Urinary bladder (tissue), 3 donors: ENCODE measurements at regions not wholly inside any gene's neighbourhood (a gene's known extent, or its start where the extent isn't known, plus 50 kb on each side); places are given as distances from the start of the nearest gene placed in this dataset.

ENCODE experiments used
- DNase-seq: peaks from one replicate; pipeline ENCODE4 v3.0.0-alpha.2; 2015; ENCODE audit errors: extremely low spot score
- H3K27ac ChIP-seq: one replicate; pipeline ENCODE4 v1.5.1; 2013; ENCODE audit warnings: low read depth, mild to moderate bottlenecking, moderate library complexity
- H3K36me3 ChIP-seq: one replicate; pipeline ENCODE4 v1.6.1; 2013; ENCODE audit warnings: mild to moderate bottlenecking, moderate library complexity; ENCODE audit not compliant: insufficient read depth
- H3K4me1 ChIP-seq: one replicate; pipeline ENCODE4 v1.6.1; 2013; ENCODE audit warnings: mild to moderate bottlenecking, moderate library complexity; ENCODE audit not compliant: insufficient read depth
- H3K4me3 ChIP-seq: one replicate; pipeline ENCODE4 v1.5.1; 2013; ENCODE audit warnings: low read depth, low read length
- WGBS: extraction: QIAGEN DNeasy Blood & Tissue Kit; methylation state at CpG from one replicate; pipeline ENCODE4 v1.1.7; 2013; 5-methylcytosine and 5-hydroxymethylcytosine counted together
- donor health status: healthy with polysubstance abuse.
- donor health status: healthy.

GRCh38 chr13:73464758-73465616 lies 406.2 kb downstream of the KLF5 start:
- H3K36me3 ChIP-seq = no peaks in the 10 kb centered on the region
- WGBS = 54% methylated on average over 5 of the region's 5 CpGs
- no peak overlapping the region for H3K4me3 ChIP-seq
- H3K27ac ChIP-seq = no peak overlapping the region
- no peaks in the 10 kb centered on the region for H3K4me1 ChIP-seq
- DNase-seq = no peak

DNA sequence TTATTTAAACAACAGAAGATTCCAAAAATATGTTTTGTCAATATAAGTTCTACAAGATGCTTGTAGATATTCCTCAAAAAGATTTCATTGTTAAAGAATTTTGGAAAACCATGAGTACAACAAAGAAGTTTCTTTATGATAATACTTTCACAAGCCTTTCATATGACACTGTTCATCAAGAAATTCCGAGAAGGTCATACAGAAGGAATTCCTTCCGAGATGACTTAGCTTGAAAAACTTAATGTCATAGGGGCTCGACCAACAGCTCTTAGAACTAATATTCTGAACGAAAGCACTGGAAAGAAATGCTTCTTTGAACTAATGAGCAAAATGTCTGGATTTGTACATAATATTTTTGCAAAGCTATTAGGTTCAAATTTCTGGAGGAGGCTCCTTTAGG lies 403.4 kb downstream of the KLF5 start:
- no peak overlapping the region for H3K4me3 ChIP-seq
- WGBS = 68% methylated on average over 4 of the region's 4 CpGs
- no peaks in the 10 kb centered on the region for H3K36me3 ChIP-seq
- H3K27ac ChIP-seq = no peak overlapping the region
- DNase-seq = no peak
- no peaks in the 10 kb centered on the region for H3K4me1 ChIP-seq

- H3K36me3 ChIP-seq = no peaks in the 10 kb centered on the region
- no peak overlapping the region for H3K27ac ChIP-seq
- WGBS = 68% methylated on average over 10 of the region's 10 CpGs
- peak; percentile 67 for DNase-seq
- H3K4me3 ChIP-seq = no peak overlapping the region
- H3K4me1 ChIP-seq = no peaks in the 10 kb centered on the region
Observed at GRCh38 chr13:73451221-73452029, 392.6 kb downstream of the KLF5 start.

DNA sequence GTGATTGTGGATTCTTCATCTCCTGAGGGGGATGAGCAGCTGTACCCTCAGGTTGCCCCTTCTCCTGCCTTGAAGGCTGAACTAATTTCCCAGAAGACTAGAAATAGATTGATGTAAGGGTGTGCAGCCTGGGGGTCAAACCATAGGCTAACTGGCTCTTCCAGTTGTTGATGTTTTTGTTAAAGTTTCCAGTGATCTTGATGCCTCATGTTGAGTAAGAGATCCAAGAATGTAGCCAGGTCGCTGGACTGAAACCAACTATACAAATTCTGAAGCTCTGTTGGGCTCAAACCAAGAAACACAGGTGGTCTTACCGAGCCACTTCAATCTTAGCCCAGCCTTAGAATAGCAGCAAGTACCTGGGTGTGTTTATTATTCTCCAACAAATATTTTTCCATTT lies 391.8 kb downstream of the KLF5 start:
- DNase-seq = no peak
- H3K4me1 ChIP-seq = no peaks in the 10 kb centered on the region
- H3K36me3 ChIP-seq = no peaks in the 10 kb centered on the region
- 68% methylated on average over 2 of the region's 2 CpGs for WGBS
- H3K4me3 ChIP-seq = no peak overlapping the region
- no peak overlapping the region for H3K27ac ChIP-seq

DNA sequence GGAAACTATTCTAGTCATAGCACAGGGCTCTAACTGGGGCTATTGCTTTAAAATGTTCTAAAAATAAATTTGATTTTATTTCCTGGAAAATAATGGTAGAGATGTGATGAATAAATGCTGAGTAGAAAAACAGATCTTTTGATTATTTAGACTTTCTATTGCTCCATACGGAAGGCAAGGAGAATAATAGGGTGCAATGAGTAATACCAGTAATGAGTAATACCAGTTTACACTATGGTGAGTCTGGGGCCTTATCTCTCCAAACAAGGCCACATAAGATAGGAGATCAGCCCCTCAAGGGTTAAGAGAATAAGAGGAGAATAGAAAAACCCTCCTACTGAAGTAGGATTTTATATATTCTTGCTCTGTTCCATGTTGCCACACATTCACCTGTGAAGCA lies 390.4 kb downstream of the KLF5 start:
- Histone ChIP-seq H3K36me3 (no peaks in the 10 kb centered on the region), H3K4me3 (no peak overlapping the region), H3K27ac (no peak overlapping the region), H3K4me1 (no peaks in the 10 kb centered on the region)
- WGBS = 71% methylated on average over 1 of the region's 1 CpG
- DNase-seq = no peak

DNA sequence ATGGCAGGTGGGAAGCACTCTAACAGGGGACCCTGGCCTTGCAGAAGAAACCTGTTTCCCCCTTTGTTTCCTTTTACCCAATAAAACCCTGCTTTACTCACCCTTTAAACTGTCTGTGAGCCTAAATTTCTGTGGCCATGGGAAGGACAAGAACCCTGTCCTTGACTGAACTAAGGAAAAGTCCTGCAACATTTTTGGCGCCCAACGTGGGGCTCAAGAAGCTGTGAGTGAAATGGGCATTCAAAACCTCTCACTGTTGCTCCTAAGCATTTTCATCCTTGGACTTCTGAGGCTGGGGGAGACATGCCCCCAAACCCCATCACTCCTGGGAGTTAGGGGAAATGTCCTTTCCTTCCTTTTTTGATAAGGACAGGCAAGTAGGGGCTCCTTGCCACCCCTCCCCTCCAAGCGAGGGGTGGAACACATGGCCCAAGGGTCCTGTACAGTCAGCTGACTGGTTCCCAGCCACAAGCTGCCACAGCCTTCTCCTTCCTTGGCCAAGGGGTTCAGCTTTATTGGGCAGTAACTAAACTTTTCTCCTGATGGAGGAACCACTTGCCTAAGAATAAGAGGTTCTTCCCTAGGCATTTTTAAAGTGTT lies 381.6 kb downstream of the KLF5 start:
- no peak for DNase-seq
- 96% methylated on average over 3 of the region's 3 CpGs for WGBS
- peaks cover 1% of the 10 kb centered on the region for H3K36me3 ChIP-seq
- no peak overlapping the region for H3K27ac ChIP-seq
- H3K4me1 ChIP-seq = no peaks in the 10 kb centered on the region
- no peak overlapping the region for H3K4me3 ChIP-seq

GRCh38 chr13:73433890-73434289 lies 375.1 kb downstream of the KLF5 start:
- no peak overlapping the region for H3K27ac ChIP-seq
- DNase-seq = no peak
- H3K4me3 ChIP-seq = no peak overlapping the region
- H3K36me3 ChIP-seq = peaks cover 1% of the 10 kb centered on the region
- H3K4me1 ChIP-seq = no peaks in the 10 kb centered on the region
- WGBS = 75% methylated on average over 2 of the region's 2 CpGs

DNA sequence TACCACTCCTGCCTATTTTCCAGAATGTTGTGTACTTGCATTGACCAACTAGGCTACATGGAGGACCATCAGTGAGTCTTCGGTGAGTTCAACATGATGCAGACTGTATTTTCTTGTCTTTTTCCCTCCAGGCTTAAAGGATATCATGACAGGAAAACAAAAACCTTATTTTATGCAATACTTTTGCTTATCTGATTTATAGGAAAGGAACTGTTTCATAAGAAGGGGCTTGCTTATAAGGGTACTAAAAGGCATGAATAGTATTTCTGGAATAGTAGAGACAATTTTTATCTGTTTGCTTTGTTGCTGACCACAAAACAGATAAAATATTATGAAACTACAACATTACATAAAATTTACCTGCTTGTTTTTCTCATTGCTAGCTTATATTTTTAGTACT lies 374.7 kb downstream of the KLF5 start:
- H3K36me3 ChIP-seq = peaks cover 1% of the 10 kb centered on the region
- no peak for DNase-seq
- 69% methylated on average over 1 of the region's 1 CpG for WGBS
- no peak overlapping the region for H3K27ac ChIP-seq
- H3K4me3 ChIP-seq = no peak overlapping the region
- H3K4me1 ChIP-seq = no peaks in the 10 kb centered on the region

DNA sequence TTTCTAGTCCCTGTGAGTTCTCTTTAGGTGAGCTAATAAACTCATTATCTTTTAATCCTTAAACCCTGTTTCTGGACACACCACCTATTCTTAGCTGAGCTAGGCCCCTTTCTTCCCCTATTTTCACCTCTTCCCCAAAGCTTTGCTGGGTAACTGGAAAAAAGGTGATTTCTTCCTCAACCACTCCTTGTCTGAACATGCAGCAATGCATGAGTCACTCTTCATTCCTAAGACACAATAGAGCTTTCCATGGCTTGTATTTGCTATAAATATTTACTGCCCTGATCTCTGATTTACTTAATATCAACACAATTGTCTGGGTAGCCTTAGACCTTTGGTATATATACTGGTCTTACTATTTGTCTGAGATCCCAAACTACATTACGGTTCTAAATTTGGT lies 370.9 kb downstream of the KLF5 start:
- WGBS = 86% methylated on average over 1 of the region's 1 CpG
- no peaks in the 10 kb centered on the region for H3K36me3 ChIP-seq
- H3K4me1 ChIP-seq = no peaks in the 10 kb centered on the region
- peak overlapping the region; percentile 23 for H3K27ac ChIP-seq
- no peak overlapping the region for H3K4me3 ChIP-seq
- DNase-seq = no peak

- no peak overlapping the region for H3K27ac ChIP-seq
- WGBS = 88% methylated on average over 1 of the region's 1 CpG
- H3K4me3 ChIP-seq = no peak overlapping the region
- no peaks in the 10 kb centered on the region for H3K36me3 ChIP-seq
- no peak for DNase-seq
- no peaks in the 10 kb centered on the region for H3K4me1 ChIP-seq
Observed at GRCh38 chr13:73428706-73429105, 369.9 kb downstream of the KLF5 start.

- Histone ChIP-seq H3K4me3 (no peak overlapping the region), H3K36me3 (no peaks in the 10 kb centered on the region), H3K27ac (no peak overlapping the region), H3K4me1 (no peaks in the 10 kb centered on the region)
- WGBS = 41% methylated on average over 3 of the region's 3 CpGs
- peak; percentile 57 for DNase-seq
Observed at GRCh38 chr13:73428137-73428536, 369.3 kb downstream of the KLF5 start.

DNA sequence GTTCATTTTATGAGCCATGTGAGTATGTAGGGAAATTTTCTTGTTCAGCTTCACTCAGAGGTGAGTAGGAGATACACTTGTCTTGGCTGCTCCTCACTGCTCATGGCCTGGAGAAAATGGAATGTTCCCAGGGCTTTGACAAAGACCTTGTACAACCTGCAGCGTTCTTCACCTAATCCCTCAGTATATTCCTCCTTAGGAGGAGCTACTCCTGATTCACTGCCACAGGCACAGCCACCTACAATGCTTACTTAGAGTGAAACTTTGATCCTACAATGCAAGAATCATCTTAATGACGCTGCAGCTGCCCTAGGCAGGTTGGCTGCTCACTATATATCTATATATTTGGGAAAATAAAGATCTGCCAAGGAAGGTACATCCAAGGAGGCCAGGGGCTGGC lies 364.2 kb downstream of the KLF5 start:
- Histone ChIP-seq H3K27ac (no peak overlapping the region), H3K4me1 (no peaks in the 10 kb centered on the region), H3K36me3 (no peaks in the 10 kb centered on the region), H3K4me3 (no peak overlapping the region)
- 86% methylated on average over 2 of the region's 2 CpGs for WGBS
- no peak for DNase-seq

DNA sequence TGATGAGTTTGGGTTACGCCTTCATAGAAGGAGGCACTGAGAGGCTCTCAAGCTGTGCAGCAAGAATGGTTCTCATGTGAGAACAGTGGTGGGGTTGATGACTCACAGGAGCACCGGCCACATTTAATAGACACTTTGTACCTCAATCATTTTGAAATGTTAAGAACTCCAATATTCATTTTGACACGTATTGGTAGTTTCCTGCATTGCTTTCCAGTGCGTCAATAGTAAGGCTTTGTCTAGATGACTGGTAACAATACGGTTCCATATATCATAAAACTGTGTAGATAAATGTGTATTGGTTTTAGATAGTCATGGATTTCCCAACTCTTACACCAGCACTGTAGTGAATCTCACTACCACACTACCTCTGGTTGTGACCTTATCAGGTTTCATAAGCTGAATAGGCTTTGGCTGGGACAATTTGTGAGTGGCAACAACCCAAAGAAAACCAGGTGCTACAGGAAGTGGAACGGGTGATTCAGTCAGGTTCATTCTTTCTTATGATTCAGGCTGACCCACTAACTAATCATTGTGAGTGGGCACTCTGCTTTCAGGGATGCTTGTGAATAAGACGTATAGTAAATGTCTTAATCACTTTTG lies 362.6 kb downstream of the KLF5 start:
- no peak overlapping the region for H3K27ac ChIP-seq
- DNase-seq = no peak
- no peaks in the 10 kb centered on the region for H3K4me1 ChIP-seq
- no peaks in the 10 kb centered on the region for H3K36me3 ChIP-seq
- WGBS = 89% methylated on average over 7 of the region's 7 CpGs
- no peak overlapping the region for H3K4me3 ChIP-seq
